Peyer's patch (tissue), 4 donors: ENCODE measurements at regions not wholly inside any gene's neighbourhood (a gene's known extent, or its start where the extent isn't known, plus 50 kb on each side); places are given as distances from the start of the nearest gene placed in this dataset.

Experiments used
- DNase-seq, 3 donors: peaks; one replicate each; pipeline ENCODE4 v3.0.0-alpha.2; 2017 to 2019
- H3K27ac ChIP-seq, 4 donors: fragments of 200-600 bp; sonication (generic); one replicate each; pipeline ENCODE4 v1.5.1; 2016 to 2019
- H3K27me3 ChIP-seq, 2 donors: fragments of 200-600 bp; sonication (generic); one replicate each; pipeline ENCODE4 v1.5.1; 2019
- H3K36me3 ChIP-seq, 3 donors: fragments of 200-600 bp; sonication (generic); one replicate each; pipeline ENCODE4 v1.5.1; 2016 to 2019
- H3K4me1 ChIP-seq, 4 donors: fragments of 200-600 bp; sonication (generic); one replicate each; pipeline ENCODE4 v1.5.1; 2016 to 2019
- H3K4me3 ChIP-seq, 4 donors: fragments of 200-600 bp; sonication (generic); 1 replicate in 3 of 4; 2 replicates in 1 of 4; pipeline ENCODE4 v1.5.1; 2016 to 2019; ENCODE audit warnings: mild to moderate bottlenecking in 1 of 4
- H3K9me3 ChIP-seq, 4 donors: fragments of 200-600 bp; sonication (generic); one replicate each; pipeline ENCODE4 v1.5.1; 2016 to 2019; ENCODE audit warnings: mild to moderate bottlenecking in 1 of 4
- POLR2A ChIP-seq, 2 donors: fragments of 450-650 bp; IDR thresholded peaks; one replicate each; pipeline ENCODE4 v1.5.1; 2017; ENCODE audit warnings: antibody characterized with exemption in 2 of 2, mild to moderate bottlenecking in 2 of 2, moderate library complexity in 2 of 2
- TF ChIP-seq, protein P1 (sequence below), 6 experiments: fragments of 450-650 bp in 4 of 6; fragments of 200-600 bp in 2 of 6; sonication (generic) in 1 of 6; IDR thresholded peaks; one replicate each; pipeline ENCODE4 v1.5.1; 2017 to 2019; ENCODE audit warnings: antibody characterized with exemption in 6 of 6, mild to moderate bottlenecking in 3 of 6, moderate library complexity in 1 of 6

DNA sequence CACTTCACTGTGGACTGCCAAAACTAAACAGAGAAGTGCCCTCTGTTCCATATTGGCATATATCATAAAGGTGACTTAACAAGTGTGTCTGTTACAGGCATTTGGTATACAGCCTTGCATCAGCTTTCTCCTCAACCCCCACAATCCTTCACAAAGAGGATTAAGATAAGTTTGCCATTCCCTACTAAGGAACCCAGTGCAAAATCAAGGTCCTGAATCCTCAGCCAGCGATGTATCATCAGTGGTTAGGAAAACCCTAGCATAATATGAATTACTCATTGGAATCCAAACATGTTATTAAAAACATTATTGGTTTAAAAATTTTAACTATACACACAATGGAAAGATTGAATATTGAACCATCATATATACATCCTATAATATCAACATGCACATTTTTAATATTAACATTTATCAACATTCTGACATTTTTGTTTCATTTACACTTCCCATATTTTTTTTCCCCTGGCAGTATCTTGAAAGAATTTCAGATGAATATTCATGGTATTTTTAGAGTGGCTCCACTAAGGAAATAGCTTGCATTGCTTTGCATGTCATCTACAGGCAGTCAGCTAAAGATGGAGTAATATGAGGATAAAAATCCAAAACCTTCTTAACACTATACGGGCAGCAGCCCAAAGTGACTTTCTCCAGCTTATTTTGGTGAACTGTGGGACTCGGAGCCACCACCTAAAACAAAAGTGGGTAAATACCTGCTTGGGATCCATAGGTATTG, 215.6 kb upstream of the CHRM2 start:
- no peak for DNase-seq
- Histone ChIP-seq H3K36me3 (no peaks in the 10 kb centered on the region), H3K27me3 (no peaks in the 10 kb centered on the region), H3K27ac (no peak overlapping the region), H3K9me3 (no peaks in the 10 kb centered on the region), H3K4me3 (no peak overlapping the region), H3K4me1 (no peaks in the 10 kb centered on the region)
- TF ChIP-seq, protein P1, sequence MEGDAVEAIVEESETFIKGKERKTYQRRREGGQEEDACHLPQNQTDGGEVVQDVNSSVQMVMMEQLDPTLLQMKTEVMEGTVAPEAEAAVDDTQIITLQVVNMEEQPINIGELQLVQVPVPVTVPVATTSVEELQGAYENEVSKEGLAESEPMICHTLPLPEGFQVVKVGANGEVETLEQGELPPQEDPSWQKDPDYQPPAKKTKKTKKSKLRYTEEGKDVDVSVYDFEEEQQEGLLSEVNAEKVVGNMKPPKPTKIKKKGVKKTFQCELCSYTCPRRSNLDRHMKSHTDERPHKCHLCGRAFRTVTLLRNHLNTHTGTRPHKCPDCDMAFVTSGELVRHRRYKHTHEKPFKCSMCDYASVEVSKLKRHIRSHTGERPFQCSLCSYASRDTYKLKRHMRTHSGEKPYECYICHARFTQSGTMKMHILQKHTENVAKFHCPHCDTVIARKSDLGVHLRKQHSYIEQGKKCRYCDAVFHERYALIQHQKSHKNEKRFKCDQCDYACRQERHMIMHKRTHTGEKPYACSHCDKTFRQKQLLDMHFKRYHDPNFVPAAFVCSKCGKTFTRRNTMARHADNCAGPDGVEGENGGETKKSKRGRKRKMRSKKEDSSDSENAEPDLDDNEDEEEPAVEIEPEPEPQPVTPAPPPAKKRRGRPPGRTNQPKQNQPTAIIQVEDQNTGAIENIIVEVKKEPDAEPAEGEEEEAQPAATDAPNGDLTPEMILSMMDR (IDR thresholded peaks at IDR 0.05), result no peak
- TF ChIP-seq POLR2A (IDR thresholded peaks at IDR 0.05), result no peak

DNA sequence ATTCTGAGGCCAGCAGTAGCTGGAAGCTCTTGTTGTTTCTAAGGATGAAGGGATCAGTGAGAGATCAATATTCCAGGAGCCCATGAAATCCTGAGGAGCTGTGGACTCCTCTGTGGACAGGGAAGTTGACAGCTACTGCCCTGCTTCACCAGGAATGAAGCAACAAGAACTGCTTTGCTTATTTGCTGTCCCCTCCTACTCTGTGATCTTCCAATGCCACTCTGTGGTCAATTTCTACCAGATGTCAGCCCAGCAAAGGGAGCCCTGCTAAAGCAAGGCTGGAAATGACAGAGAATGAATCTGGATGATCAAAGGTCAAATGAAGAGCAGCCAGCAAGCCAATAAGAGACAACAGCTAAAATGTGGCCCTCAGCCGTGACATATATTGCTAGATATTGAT, 227.5 kb upstream of the CHRM2 start:
- Histone ChIP-seq H3K27ac (no peak overlapping the region), H3K4me1 (no peaks in the 10 kb centered on the region), H3K9me3 (no peaks in the 10 kb centered on the region), H3K27me3 (no peaks in the 10 kb centered on the region), H3K36me3 (no peaks in the 10 kb centered on the region), H3K4me3 (no peak overlapping the region)
- no peak for DNase-seq
- TF ChIP-seq POLR2A (IDR thresholded peaks at IDR 0.05), result no peak
- TF ChIP-seq, protein P1 (IDR thresholded peaks at IDR 0.05), result no peak

DNA sequence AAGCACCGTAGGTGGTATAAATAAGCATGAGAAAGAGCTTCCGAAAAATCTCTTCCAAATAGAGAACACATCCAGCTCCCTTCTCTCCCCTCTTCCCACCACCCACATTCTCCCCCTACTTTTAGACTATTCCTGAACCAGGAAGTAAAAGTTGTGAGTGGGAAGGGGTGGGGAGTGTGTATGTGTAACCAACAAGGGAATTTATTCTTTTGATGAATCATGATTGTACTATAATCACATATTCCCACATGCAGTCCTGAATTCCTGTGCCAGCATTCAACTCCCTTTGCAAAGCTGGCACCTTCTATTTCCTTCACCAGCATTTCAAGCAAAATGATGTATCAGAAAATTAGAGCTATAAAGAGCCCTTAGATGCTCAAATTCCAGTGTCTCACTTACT, 230.6 kb upstream of the CHRM2 start:
- TF ChIP-seq, protein P1 (IDR thresholded peaks at IDR 0.05), result no peak
- no peak for TF ChIP-seq POLR2A (IDR thresholded peaks at IDR 0.05)
- no peaks in the 10 kb centered on the region for H3K4me1 ChIP-seq
- H3K27me3 ChIP-seq, result no peaks in the 10 kb centered on the region
- no peak overlapping the region for H3K27ac ChIP-seq
- H3K4me3 ChIP-seq, result no peak overlapping the region
- no peaks in the 10 kb centered on the region for H3K9me3 ChIP-seq
- no peaks in the 10 kb centered on the region for H3K36me3 ChIP-seq
- DNase-seq, result no peak

DNA sequence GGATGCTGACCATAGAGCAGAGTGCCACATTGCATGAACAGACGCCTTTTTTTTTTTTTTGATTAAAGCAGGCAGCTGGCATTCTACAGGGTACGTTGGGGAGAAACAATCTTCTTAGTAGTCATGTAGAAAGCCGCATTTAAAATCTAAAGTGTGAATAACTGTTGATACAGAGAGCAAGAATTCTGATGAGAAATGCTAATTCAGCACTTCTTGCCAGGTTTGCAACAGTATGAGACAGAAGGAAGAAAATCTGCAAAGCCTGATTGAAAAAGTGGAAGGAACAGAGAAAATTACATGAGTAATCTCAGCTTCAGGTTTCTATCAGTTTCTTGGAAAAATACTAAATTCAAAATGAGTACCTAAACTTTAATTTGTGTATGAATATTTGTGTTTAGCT, 232.7 kb upstream of the CHRM2 start:
- Histone ChIP-seq H3K9me3 (no peaks in the 10 kb centered on the region), H3K4me3 (no peak overlapping the region), H3K27ac (no peak overlapping the region), H3K36me3 (no peaks in the 10 kb centered on the region), H3K27me3 (no peaks in the 10 kb centered on the region), H3K4me1 (no peaks in the 10 kb centered on the region)
- no peak for DNase-seq
- TF ChIP-seq POLR2A (IDR thresholded peaks at IDR 0.05), result no peak
- TF ChIP-seq, protein P1 (IDR thresholded peaks at IDR 0.05), result no peak

DNA sequence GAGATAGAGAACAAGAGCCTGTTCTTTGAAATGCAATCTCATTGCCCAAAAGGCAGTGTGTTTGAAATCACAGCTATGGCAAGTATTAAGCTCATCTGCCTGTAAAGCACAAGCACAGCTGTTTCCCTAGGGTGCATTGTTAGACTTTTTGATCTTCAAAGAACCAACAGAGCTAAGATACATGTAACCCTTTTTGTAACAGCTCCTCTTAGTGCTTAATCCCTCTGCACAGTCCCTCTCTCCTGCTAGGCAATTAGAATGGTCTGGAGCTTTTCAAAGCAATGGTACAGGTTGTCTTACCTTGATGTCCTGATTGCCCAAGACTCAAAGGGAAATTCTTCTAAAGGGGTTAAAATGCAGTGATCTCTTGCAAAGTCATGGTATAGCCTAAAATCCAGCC, 249.6 kb upstream of the CHRM2 start:
- DNase-seq, result no peak
- TF ChIP-seq POLR2A (IDR thresholded peaks at IDR 0.05), result no peak
- TF ChIP-seq, protein P1 (IDR thresholded peaks at IDR 0.05), result no peak
- Histone ChIP-seq H3K4me1 (no peaks in the 10 kb centered on the region), H3K27me3 (no peaks in the 10 kb centered on the region), H3K4me3 (no peak overlapping the region), H3K9me3 (no peaks in the 10 kb centered on the region), H3K27ac (no peak overlapping the region), H3K36me3 (no peaks in the 10 kb centered on the region)

DNA sequence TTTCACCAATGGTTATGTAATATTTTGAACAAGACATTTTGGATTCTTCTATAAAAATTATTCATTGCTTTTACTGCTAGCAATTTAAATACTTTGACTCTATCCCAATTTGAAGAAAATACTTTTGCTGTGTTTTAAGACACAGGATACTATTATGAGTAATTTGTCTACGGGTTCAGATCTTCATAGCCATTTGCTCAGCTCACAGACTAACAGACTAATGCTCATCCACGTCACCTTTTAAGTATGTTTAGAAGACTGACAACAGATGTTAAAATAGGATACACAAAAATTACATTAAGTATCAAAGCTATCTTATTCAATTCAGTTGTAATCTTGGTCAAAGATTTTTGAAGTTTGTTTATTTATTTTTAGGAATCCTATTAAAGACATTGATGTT, 251.3 kb upstream of the CHRM2 start:
- H3K36me3 ChIP-seq, result no peaks in the 10 kb centered on the region
- no peaks in the 10 kb centered on the region for H3K9me3 ChIP-seq
- no peak overlapping the region for H3K27ac ChIP-seq
- H3K27me3 ChIP-seq, result no peaks in the 10 kb centered on the region
- TF ChIP-seq, protein P1 (IDR thresholded peaks at IDR 0.05), result no peak
- no peak for TF ChIP-seq POLR2A (IDR thresholded peaks at IDR 0.05)
- H3K4me3 ChIP-seq, result no peak overlapping the region
- DNase-seq, result no peak
- no peaks in the 10 kb centered on the region for H3K4me1 ChIP-seq
